Islet precursor cell (in vitro differentiated cells): ENCODE measurements at regions not wholly inside any gene's neighbourhood (a gene's known extent, or its start where the extent isn't known, plus 50 kb on each side); places are given as distances from the start of the nearest gene placed in this dataset.

Experiments used
- DNase-seq: peaks from one replicate; pipeline ENCODE4 v3.0.0-alpha.2; 2018

DNA sequence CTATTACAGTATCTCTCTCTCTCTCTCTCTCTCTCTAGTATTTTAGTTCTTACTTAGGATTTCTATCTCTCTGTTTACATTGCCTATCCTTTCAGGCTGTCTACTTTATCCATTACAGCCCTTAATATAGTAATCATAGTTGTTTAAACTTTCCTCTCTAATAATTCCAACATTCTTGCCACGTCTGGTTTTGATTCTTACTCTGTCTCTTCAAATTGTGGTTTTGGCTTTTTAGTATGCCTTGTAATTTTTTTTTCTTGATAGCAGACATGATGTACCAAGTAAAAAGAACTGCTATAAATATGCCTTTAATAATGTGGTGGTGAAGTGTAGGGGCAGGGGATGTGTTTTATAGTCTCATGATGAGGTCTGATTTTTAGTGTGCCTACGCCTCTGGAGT, 1809.5 kb upstream of the CELF4 start:
- no peak for DNase-seq

DNA sequence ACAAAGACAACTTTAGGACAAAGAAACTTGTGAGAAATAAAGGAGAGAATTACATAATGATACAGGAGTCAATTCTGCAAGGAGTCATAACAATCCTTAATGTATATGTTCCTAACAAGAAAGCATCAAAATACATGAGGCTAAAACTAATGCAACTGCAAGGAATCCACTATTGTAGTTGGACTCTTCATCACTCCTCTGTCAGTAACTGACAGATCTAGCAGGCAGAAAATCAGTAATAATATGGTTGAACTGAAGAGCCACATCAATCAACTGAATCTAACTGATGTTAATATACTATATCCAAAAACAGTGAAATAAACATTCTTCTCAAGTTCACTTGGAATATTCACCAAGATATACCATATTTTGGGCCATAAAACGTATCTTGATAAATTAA, 1806.4 kb upstream of the CELF4 start:
- no peak for DNase-seq

DNA sequence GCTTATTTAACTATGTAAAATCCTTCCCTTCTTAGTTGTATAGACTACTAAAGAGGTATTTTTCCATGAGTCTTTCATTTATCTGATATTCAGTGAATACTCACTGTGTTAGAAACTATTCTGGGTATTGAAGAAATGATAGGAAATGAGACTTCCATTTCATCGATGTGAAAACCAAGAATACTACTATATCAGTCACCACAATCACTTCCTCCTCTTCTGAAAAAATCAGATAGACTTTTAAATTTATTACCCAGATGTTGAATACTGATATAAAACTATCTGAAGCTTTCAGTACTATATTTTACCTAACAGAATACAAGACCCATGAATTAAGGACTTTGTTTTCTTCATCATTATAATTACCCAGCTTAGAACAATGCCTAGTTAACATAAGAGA, 1801.1 kb upstream of the CELF4 start:
- no peak for DNase-seq

- no peak for DNase-seq
These were observed 1800.4 kb upstream of the CELF4 start for GRCh38 chr18:39365836-39366485.

GRCh38 chr18:39360072-39360471, 1794.5 kb upstream of the CELF4 start:
- no peak for DNase-seq

- no peak for DNase-seq
These were observed 1794.0 kb upstream of the CELF4 start for GRCh38 chr18:39359636-39360035.

GRCh38 chr18:39350945-39351344, 1785.3 kb upstream of the CELF4 start:
- DNase-seq = no peak

GRCh38 chr18:39349801-39350200, 1784.2 kb upstream of the CELF4 start:
- DNase-seq = no peak

DNA sequence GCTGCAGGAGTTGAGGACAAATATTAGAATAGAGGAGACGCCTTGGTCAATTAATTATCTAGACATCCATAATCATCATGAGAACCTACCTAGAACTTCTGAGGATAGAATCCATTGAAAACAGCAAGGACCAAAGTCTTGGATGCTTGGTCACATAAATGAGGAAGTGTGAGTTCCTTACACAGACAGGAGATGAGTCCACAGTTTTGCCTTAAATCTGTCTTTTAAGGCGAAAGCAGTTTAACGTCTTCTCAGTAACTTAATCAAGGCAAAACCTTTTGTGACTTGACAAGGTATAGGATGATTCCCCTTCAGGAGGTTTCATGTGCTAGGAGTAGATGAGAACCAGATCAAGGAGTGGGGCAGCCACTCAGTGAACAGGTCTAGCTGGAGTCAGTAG, 1783.2 kb upstream of the CELF4 start:
- DNase-seq = no peak

GRCh38 chr18:39347701-39348100, 1782.1 kb upstream of the CELF4 start:
- DNase-seq = no peak

GRCh38 chr18:39346916-39347315, 1781.3 kb upstream of the CELF4 start:
- no peak for DNase-seq

DNA sequence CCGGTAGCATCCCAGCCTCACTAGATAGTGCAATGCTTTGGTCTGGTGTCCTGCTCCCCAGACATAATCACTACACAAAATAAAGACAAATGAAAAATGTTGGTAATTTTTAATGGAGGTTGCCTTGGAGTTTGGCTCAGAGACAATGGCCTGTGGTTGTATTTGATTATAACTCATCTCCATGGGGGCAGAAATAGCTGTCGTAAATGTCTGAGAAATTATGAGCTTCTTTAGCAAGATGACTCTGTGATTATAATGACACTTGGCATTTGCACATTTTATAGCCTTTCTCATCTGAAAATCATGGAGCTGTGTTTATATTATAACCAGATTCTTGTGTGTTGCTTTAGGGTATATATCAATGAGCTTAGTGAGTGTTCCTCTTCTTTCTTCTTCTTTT, 1779.7 kb upstream of the CELF4 start:
- no peak for DNase-seq

GRCh38 chr18:39344487-39344886, 1778.9 kb upstream of the CELF4 start:
- DNase-seq = no peak

DNA sequence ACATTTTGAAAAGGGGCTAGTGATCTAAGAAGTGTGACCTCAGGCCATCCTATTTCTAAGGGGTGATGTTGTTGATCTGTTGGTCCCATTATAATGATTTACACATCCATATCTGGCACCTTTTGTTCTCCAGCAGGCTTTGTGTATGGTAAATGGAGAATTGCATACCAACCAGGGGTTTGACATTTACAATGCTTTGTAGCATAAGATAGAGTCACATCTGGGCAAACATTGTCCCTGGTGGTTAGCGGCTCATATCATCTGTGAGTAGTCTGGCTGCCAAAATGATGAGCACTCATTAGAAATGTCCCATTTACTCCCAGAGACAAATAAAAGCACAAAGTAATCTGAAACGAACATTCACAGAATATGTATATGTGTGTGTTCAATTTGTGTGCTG, 1775.5 kb upstream of the CELF4 start:
- no peak for DNase-seq

DNA sequence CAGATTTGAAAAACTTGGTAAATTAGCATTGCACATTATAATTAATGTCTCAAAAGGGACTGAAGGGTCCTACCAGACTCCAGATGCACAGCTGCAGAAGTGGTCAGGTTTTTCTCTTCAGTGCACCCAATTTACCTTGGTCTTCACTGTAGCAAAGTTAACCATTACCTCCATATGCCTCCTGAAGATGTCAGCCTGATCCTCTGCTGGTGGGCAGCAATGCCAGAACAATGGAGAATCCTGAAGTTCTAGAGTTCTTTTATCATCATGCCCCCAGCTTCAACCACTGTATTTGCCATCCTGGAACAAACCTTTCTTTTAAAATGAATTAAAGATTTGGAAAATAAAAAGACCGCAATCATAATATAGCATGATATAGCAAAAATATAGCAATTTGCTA, 1774.8 kb upstream of the CELF4 start:
- no peak for DNase-seq

GRCh38 chr18:39329496-39330275, 1764.1 kb upstream of the CELF4 start:
- DNase-seq = no peak

DNA sequence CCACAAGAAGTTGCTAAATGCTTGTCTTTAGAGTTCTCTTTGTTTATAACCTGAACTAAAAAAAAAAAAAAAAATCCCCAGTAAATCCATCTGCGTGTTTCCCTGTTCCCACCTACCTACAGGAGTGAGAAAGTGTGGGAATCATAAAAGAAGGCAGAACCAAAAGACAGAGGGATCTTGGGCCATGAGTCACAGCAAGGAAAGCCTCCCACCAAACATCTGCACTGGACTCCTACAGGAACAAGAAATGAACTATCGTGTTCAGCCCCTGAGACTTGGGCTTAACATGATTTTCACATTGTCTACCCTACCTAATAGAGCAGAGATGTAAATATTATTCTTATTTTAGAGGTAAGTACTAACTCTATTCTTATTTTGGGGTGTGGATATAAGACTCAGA, 1761.2 kb upstream of the CELF4 start:
- no peak for DNase-seq

GRCh38 chr18:39325973-39326372, 1760.4 kb upstream of the CELF4 start:
- DNase-seq = no peak

DNA sequence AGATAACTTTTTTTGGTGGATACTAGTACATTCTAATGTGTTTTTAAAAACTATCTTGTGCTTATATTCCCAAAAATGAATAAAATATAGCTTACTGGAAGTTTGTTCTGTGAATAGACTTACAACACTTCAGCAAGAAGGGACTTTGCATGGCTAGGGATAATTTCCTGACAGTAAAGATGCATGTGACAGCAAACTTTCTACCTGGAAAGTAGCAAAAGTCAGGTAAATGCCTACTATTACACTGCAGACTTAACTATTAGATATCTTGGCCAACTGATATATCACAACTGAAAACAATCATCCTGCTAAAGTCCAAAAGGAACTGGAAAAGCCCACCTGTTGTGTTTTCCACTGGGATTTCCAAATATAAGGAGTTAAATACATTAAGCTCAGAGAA, 1753.5 kb upstream of the CELF4 start:
- no peak for DNase-seq

DNA sequence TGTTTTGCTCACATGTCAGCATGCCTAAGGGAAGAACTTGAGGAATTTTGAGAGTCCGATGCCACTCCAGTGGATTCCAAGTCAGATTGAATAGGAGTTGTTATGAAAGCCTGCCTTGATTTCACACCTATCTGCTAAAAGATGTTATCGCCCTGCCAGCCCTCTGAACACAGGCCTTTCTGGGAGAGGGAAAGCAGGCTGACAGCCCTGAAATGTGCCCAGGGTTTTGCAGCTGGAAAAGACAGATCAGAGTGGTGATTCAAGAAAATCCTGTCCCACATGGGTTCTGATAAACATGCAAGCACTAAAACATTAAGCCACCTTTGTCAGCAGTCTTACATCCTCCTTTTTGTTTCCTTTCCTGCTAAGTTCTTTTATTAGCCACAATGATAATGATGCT, 1752.9 kb upstream of the CELF4 start:
- DNase-seq = peak; percentile 71

GRCh38 chr18:39318008-39318407, 1752.4 kb upstream of the CELF4 start:
- DNase-seq = peak; percentile 45

- DNase-seq = no peak
These were observed 1749.0 kb upstream of the CELF4 start for GRCh38 chr18:39314595-39314994.

DNA sequence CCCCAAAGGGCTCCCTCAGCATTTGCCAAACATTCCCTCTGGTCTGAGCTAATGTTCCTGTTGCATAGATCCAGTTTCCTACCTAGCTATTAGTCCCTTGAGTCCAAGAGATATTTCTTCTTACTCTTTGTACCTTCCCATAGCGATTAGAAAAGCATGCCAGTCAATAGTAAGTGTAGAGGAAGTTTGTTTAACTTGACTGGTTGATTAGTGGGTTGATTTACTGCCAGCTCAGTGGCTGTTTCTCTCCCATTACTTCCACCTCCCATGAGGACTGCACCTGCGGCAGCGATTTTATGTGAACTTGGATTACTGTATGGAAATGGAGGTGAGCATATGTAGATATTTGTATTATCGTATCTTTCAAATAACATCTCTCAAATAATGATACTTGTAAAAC, 1748.4 kb upstream of the CELF4 start:
- no peak for DNase-seq

- no peak for DNase-seq
These were observed 1745.6 kb upstream of the CELF4 start for GRCh38 chr18:39311111-39311712.
